ENCODE measurements at regions not wholly inside any gene's neighbourhood (a gene's known extent, or its start where the extent isn't known, plus 50 kb on each side); places are given as distances from the start of the nearest gene placed in this dataset.

GRCh38 chr10:125273023-125273422 is 112.7 kb upstream of the CTBP2 start:
- POLR2A ChIA-PET, result no interaction called here

GRCh38 chr10:125269716-125270115 is 109.4 kb upstream of the CTBP2 start:
- ChIA-PET CTCF (no interaction called here), POLR2A (no interaction called here)
- TF ChIP-seq HDGF (IDR thresholded peaks at IDR 0.05; ENCODE audit: borderline replicate concordance) (no peak), NFRKB (IDR thresholded peaks at IDR 0.05) (no peak), ELF4 (IDR thresholded peaks at IDR 0.05) (no peak), L3MBTL2 (conservative IDR thresholded peaks at IDR 0.05) (no peak), PKNOX1 (IDR thresholded peaks at IDR 0.05) (no peak), FOXA1 (IDR thresholded peaks at IDR 0.05) (no peak)
- DNase-seq (ENCODE audit: extremely low spot score), result no peak

More at GRCh38 chr10:125273023-125273422, 112.7 kb upstream of the CTBP2 start:
- CTCF ChIA-PET, result no interaction called here
- no peak for TF ChIP-seq CTBP1 (IDR thresholded peaks at IDR 0.05; ENCODE audit: borderline replicate concordance)
- no peak for TF ChIP-seq BHLHE40 (IDR thresholded peaks at IDR 0.05; ENCODE audit: borderline replicate concordance)
- no peak for TF ChIP-seq TARDBP (IDR thresholded peaks at IDR 0.05)
- TF ChIP-seq SUZ12 (IDR thresholded peaks at IDR 0.05), result no peak
- no peak for TF ChIP-seq ZNF384 (IDR thresholded peaks at IDR 0.05)
- no peak for TF ChIP-seq LEF1 (IDR thresholded peaks at IDR 0.05; ENCODE audit: borderline replicate concordance)
- no peak for TF ChIP-seq NFRKB (IDR thresholded peaks at IDR 0.05)
- no peak for TF ChIP-seq HDGF (IDR thresholded peaks at IDR 0.05; ENCODE audit: borderline replicate concordance)
- TF ChIP-seq FOXA1 (IDR thresholded peaks at IDR 0.05), result no peak
- TF ChIP-seq FOXK2 (IDR thresholded peaks at IDR 0.05), result no peak
- TF ChIP-seq ELF4 (IDR thresholded peaks at IDR 0.05), result no peak
- TF ChIP-seq FOXM1 (IDR thresholded peaks at IDR 0.05; ENCODE audit: borderline replicate concordance), result no peak
- no peak for TF ChIP-seq SP1 (IDR thresholded peaks at IDR 0.05)
- TF ChIP-seq ARNT (IDR thresholded peaks at IDR 0.05), result no peak
- no peak for TF ChIP-seq PKNOX1 (IDR thresholded peaks at IDR 0.05)
- no peak for TF ChIP-seq L3MBTL2 (conservative IDR thresholded peaks at IDR 0.05)
- no peak for DNase-seq (ENCODE audit: extremely low spot score)

- POLR2A ChIA-PET, result no interaction called here
- DNase-seq (ENCODE audit: extremely low spot score), result no peak
- TF ChIP-seq FOXA1 (IDR thresholded peaks at IDR 0.05), result no peak
- no peak for TF ChIP-seq L3MBTL2 (conservative IDR thresholded peaks at IDR 0.05)
- no peak for TF ChIP-seq NFRKB (IDR thresholded peaks at IDR 0.05)
Observed at GRCh38 chr10:125266966-125267365, 106.6 kb upstream of the CTBP2 start.

GRCh38 chr10:125266541-125266940 is 106.2 kb upstream of the CTBP2 start:
- TF ChIP-seq FOXM1 (IDR thresholded peaks at IDR 0.05; ENCODE audit: borderline replicate concordance) (no peak), SUZ12 (IDR thresholded peaks at IDR 0.05) (no peak), ELF4 (IDR thresholded peaks at IDR 0.05) (no peak), LEF1 (IDR thresholded peaks at IDR 0.05; ENCODE audit: borderline replicate concordance) (no peak), TARDBP (IDR thresholded peaks at IDR 0.05) (no peak), PKNOX1 (IDR thresholded peaks at IDR 0.05) (no peak), SP1 (IDR thresholded peaks at IDR 0.05) (no peak), L3MBTL2 (conservative IDR thresholded peaks at IDR 0.05) (no peak), FOXA1 (IDR thresholded peaks at IDR 0.05) (no peak), NFRKB (IDR thresholded peaks at IDR 0.05) (no peak), CTBP1 (IDR thresholded peaks at IDR 0.05; ENCODE audit: borderline replicate concordance) (no peak)
- no peak for DNase-seq (ENCODE audit: extremely low spot score)
- CTCF ChIA-PET, result no interaction called here
- POLR2A ChIA-PET, result no interaction called here

More at GRCh38 chr10:125266966-125267365, 106.6 kb upstream of the CTBP2 start:
- CTCF ChIA-PET, result no interaction called here

- ChIA-PET CTCF (no interaction called here), POLR2A (no interaction called here)
- DNase-seq (ENCODE audit: extremely low spot score), result no peak
- no peak for TF ChIP-seq SUZ12 (IDR thresholded peaks at IDR 0.05)
- no peak for TF ChIP-seq ARNT (IDR thresholded peaks at IDR 0.05)
- TF ChIP-seq FOXK2 (IDR thresholded peaks at IDR 0.05), result no peak
- TF ChIP-seq ZNF384 (IDR thresholded peaks at IDR 0.05), result no peak
- TF ChIP-seq FOXM1 (IDR thresholded peaks at IDR 0.05; ENCODE audit: borderline replicate concordance), result no peak
- TF ChIP-seq PKNOX1 (IDR thresholded peaks at IDR 0.05), result no peak
Observed at GRCh38 chr10:125265579-125265955, 105.2 kb upstream of the CTBP2 start.

GRCh38 chr10:125264757-125265578 is 104.6 kb upstream of the CTBP2 start:
- ChIA-PET CTCF (no interaction called here), POLR2A (no interaction called here)
- TF ChIP-seq NFRKB (IDR thresholded peaks at IDR 0.05) (no peak), FOXK2 (IDR thresholded peaks at IDR 0.05) (no peak), HDGF (IDR thresholded peaks at IDR 0.05; ENCODE audit: borderline replicate concordance) (no peak), ELF4 (IDR thresholded peaks at IDR 0.05) (no peak), SUZ12 (IDR thresholded peaks at IDR 0.05) (no peak), SP1 (IDR thresholded peaks at IDR 0.05) (no peak), ZNF384 (IDR thresholded peaks at IDR 0.05) (no peak), LEF1 (IDR thresholded peaks at IDR 0.05; ENCODE audit: borderline replicate concordance) (no peak), FOXA1 (IDR thresholded peaks at IDR 0.05) (no peak), CTBP1 (IDR thresholded peaks at IDR 0.05; ENCODE audit: borderline replicate concordance) (no peak), ARNT (IDR thresholded peaks at IDR 0.05) (no peak), FOXM1 (IDR thresholded peaks at IDR 0.05; ENCODE audit: borderline replicate concordance) (no peak)
- no peak for DNase-seq (ENCODE audit: extremely low spot score)
